Suprapubic skin (tissue), 4 donors: ENCODE measurements at regions not wholly inside any gene's neighbourhood (a gene's known extent, or its start where the extent isn't known, plus 50 kb on each side); places are given as distances from the start of the nearest gene placed in this dataset.

Experiments used
- DNase-seq, 2 donors: peaks; one replicate each; pipeline ENCODE4 v3.0.0-alpha.2; 2019; ENCODE audit warnings: low spot score in 2 of 2
- H3K27ac ChIP-seq: fragments of 200-600 bp; sonication (generic); one replicate; pipeline ENCODE4 v1.5.1; 2019
- H3K27me3 ChIP-seq: fragments of 200-600 bp; sonication (generic); one replicate; pipeline ENCODE4 v1.5.1; 2019
- H3K36me3 ChIP-seq: fragments of 200-600 bp; sonication (generic); one replicate; pipeline ENCODE4 v1.5.1; 2019
- H3K4me1 ChIP-seq: fragments of 200-600 bp; sonication (generic); one replicate; pipeline ENCODE4 v1.5.1; 2019
- H3K4me3 ChIP-seq: fragments of 200-600 bp; sonication (generic); one replicate; pipeline ENCODE4 v1.5.1; 2019; ENCODE audit warnings: mild to moderate bottlenecking
- H3K9me3 ChIP-seq: fragments of 200-600 bp; sonication (generic); one replicate; pipeline ENCODE4 v1.5.1; 2019
- CTCF ChIP-seq, 2 donors: fragments of 200-600 bp in 1 of 2; fragments of 450-650 bp in 1 of 2; sonication (generic) in 1 of 2; IDR thresholded peaks; one replicate each; pipeline ENCODE4 v1.5.1; 2016 to 2019; ENCODE audit warnings: antibody characterized with exemption in 2 of 2, mild to moderate bottlenecking in 1 of 2, moderate library complexity in 1 of 2
- EP300 ChIP-seq: sonication (generic); formaldehyde crosslinking; IDR thresholded peaks from one replicate; pipeline ENCODE4 v1.6.1; 2017; ENCODE audit warnings: antibody characterized with exemption
- POLR2A ChIP-seq, 2 donors: fragments of 450-650 bp; IDR thresholded peaks; one replicate each; pipeline ENCODE4 v1.6.1; 2017; ENCODE audit warnings: antibody characterized with exemption in 2 of 2, mild to moderate bottlenecking in 2 of 2, moderate library complexity in 2 of 2
- POLR2AphosphoS5 ChIP-seq, 3 donors: sonication (generic); formaldehyde crosslinking; IDR thresholded peaks; one replicate each; pipeline ENCODE4 v1.6.1; 2017; ENCODE audit warnings: antibody characterized with exemption in 3 of 3
- WGBS: methylation state at CpG from one replicate; pipeline ENCODE4 v1.1.5; 2018; 5-methylcytosine and 5-hydroxymethylcytosine counted together

- DNase-seq: no peak
- Histone ChIP-seq H3K27ac (no peak overlapping the region), H3K4me3 (no peak overlapping the region), H3K36me3 (no peaks in the 10 kb centered on the region), H3K9me3 (no peaks in the 10 kb centered on the region), H3K27me3 (no peaks in the 10 kb centered on the region), H3K4me1 (peaks cover 4% of the 10 kb centered on the region)
- WGBS: 79% methylated on average over 18 of the region's 18 CpGs
- TF ChIP-seq CTCF (IDR thresholded peaks at IDR 0.05): no peak
- TF ChIP-seq POLR2AphosphoS5 (IDR thresholded peaks at IDR 0.05): no peak
Observed at GRCh38 chr16:22624038-22624799, 113.5 kb downstream of the NPIPB5 start.

GRCh38 chr16:22624800-22625533, 114.3 kb downstream of the NPIPB5 start:
- DNase-seq: no peak
- Histone ChIP-seq H3K36me3 (no peaks in the 10 kb centered on the region), H3K4me3 (no peak overlapping the region), H3K9me3 (no peaks in the 10 kb centered on the region), H3K4me1 (peaks cover 4% of the 10 kb centered on the region), H3K27me3 (no peaks in the 10 kb centered on the region), H3K27ac (no peak overlapping the region)
- TF ChIP-seq POLR2A (IDR thresholded peaks at IDR 0.05): no peak
- TF ChIP-seq CTCF (IDR thresholded peaks at IDR 0.05): no peak
- no peak for TF ChIP-seq POLR2AphosphoS5 (IDR thresholded peaks at IDR 0.05)
- TF ChIP-seq EP300: no peak
- 72% methylated on average over 7 of the region's 7 CpGs for WGBS

- Histone ChIP-seq H3K4me1 (peaks cover 4% of the 10 kb centered on the region), H3K4me3 (no peak overlapping the region), H3K9me3 (no peaks in the 10 kb centered on the region), H3K27me3 (no peaks in the 10 kb centered on the region), H3K27ac (no peak overlapping the region), H3K36me3 (no peaks in the 10 kb centered on the region)
- no peak for TF ChIP-seq CTCF (IDR thresholded peaks at IDR 0.05)
- no peak for TF ChIP-seq POLR2AphosphoS5 (IDR thresholded peaks at IDR 0.05)
- TF ChIP-seq POLR2A (IDR thresholded peaks at IDR 0.05): no peak
- no peak for TF ChIP-seq EP300
- 68% methylated on average over 2 of the region's 2 CpGs for WGBS
- DNase-seq: no peak
Observed at GRCh38 chr16:22625967-22626366, 115.3 kb downstream of the NPIPB5 start.

- DNase-seq: no peak
- Histone ChIP-seq H3K9me3 (no peaks in the 10 kb centered on the region), H3K36me3 (no peaks in the 10 kb centered on the region), H3K27me3 (no peaks in the 10 kb centered on the region), H3K27ac (no peak overlapping the region), H3K4me3 (no peak overlapping the region), H3K4me1 (peaks cover 4% of the 10 kb centered on the region)
- 79% methylated on average over 5 of the region's 5 CpGs for WGBS
- no peak for TF ChIP-seq POLR2AphosphoS5 (IDR thresholded peaks at IDR 0.05)
- no peak for TF ChIP-seq EP300
- no peak for TF ChIP-seq POLR2A (IDR thresholded peaks at IDR 0.05)
- TF ChIP-seq CTCF (IDR thresholded peaks at IDR 0.05): no peak
Observed at GRCh38 chr16:22627043-22627442, 116.4 kb downstream of the NPIPB5 start.

- TF ChIP-seq EP300 (no peak), CTCF (IDR thresholded peaks at IDR 0.05) (no peak), POLR2A (IDR thresholded peaks at IDR 0.05) (no peak), POLR2AphosphoS5 (IDR thresholded peaks at IDR 0.05) (no peak)
- DNase-seq: no peak
- H3K4me3 ChIP-seq: no peak overlapping the region
- no peak overlapping the region for H3K27ac ChIP-seq
- H3K4me1 ChIP-seq: no peaks in the 10 kb centered on the region
- H3K9me3 ChIP-seq: no peaks in the 10 kb centered on the region
- H3K27me3 ChIP-seq: no peaks in the 10 kb centered on the region
- H3K36me3 ChIP-seq: no peaks in the 10 kb centered on the region
- 91% methylated on average over 2 of the region's 2 CpGs for WGBS
Observed at GRCh38 chr16:22628994-22629393, 118.3 kb downstream of the NPIPB5 start.
